BJ (cell line): ENCODE measurements at regions not wholly inside any gene's neighbourhood (a gene's known extent, or its start where the extent isn't known, plus 50 kb on each side); places are given as distances from the start of the nearest gene placed in this dataset.
"Not testable (repeated sequence)": the region's sequence is repeated elsewhere in the genome, so short reads cannot be mapped to it uniquely, and the experiment has no call there.

Experiments
- CTCF ChIA-PET: fragments of 350-600 bp; formaldehyde crosslinking; extraction: SDS; loops from one replicate; lab custom pipeline; 2021; ENCODE audit warnings: antibody characterized with exemption, inconsistent platforms; lab: Yijun Ruan, JAX
- POLR2A ChIA-PET: fragments of 300-600 bp; sonication (Branson Sonifier 250); formaldehyde crosslinking; extraction: SDS; loops from one replicate; lab custom pipeline; 2021; ENCODE audit warnings: antibody characterized with exemption; lab: Charles Lee
- DNase-seq: peaks from one replicate; pipeline ENCODE4 v3.0.0-alpha.2; 2011; ENCODE audit warnings: low read depth
- H3K27me3 ChIP-seq: 2 replicates; pipeline ENCODE4 v1.6.0; 2011; ENCODE audit warnings: low read length; ENCODE audit not compliant: control insufficient read depth, insufficient read depth
- H3K36me3 ChIP-seq: 2 replicates; pipeline ENCODE4 v1.5.1; 2011; ENCODE audit warnings: low read length; ENCODE audit not compliant: control insufficient read depth, insufficient read depth
- H3K4me3 ChIP-seq: 2 replicates; pipeline ENCODE4 v1.5.1; 2011; ENCODE audit warnings: low read depth, mild to moderate bottlenecking, control low read depth, low read length
- TF ChIP-seq, protein P1 (sequence below): IDR thresholded peaks from 2 replicates; pipeline ENCODE4 v1.5.1; 2011; ENCODE audit warnings: low read depth, mild to moderate bottlenecking, control low read depth, inconsistent platforms, low read length, moderate library complexity; ENCODE audit not compliant: insufficient read depth

DNA sequence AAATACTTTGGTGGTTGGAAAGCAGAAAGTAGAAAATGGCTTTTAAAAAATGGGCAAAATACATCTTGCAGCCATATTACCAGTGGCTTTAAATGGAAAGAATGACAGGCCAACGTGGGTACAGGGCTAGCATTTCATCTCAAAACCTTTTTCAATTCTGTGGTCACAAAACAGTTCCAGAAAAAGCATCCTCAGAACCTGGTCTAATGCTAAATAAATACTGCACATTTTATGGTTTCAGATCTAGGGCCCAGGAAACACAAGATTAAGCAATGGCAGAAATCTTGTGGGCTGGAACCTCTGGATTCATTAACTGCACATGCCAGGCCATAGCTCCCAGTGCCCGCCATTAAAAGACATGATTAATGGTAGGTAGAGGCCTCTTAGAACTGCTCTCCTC, 470.2 kb upstream of the RASGRP1 start:
- CTCF ChIA-PET: no interaction called here
- TF ChIP-seq, protein P1, sequence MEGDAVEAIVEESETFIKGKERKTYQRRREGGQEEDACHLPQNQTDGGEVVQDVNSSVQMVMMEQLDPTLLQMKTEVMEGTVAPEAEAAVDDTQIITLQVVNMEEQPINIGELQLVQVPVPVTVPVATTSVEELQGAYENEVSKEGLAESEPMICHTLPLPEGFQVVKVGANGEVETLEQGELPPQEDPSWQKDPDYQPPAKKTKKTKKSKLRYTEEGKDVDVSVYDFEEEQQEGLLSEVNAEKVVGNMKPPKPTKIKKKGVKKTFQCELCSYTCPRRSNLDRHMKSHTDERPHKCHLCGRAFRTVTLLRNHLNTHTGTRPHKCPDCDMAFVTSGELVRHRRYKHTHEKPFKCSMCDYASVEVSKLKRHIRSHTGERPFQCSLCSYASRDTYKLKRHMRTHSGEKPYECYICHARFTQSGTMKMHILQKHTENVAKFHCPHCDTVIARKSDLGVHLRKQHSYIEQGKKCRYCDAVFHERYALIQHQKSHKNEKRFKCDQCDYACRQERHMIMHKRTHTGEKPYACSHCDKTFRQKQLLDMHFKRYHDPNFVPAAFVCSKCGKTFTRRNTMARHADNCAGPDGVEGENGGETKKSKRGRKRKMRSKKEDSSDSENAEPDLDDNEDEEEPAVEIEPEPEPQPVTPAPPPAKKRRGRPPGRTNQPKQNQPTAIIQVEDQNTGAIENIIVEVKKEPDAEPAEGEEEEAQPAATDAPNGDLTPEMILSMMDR: no peak
- Histone ChIP-seq H3K4me3 (no peak overlapping the region), H3K27me3 (no peaks in the 10 kb centered on the region), H3K36me3 (no peaks in the 10 kb centered on the region)
- DNase-seq: no peak
- POLR2A ChIA-PET: no interaction called here

DNA sequence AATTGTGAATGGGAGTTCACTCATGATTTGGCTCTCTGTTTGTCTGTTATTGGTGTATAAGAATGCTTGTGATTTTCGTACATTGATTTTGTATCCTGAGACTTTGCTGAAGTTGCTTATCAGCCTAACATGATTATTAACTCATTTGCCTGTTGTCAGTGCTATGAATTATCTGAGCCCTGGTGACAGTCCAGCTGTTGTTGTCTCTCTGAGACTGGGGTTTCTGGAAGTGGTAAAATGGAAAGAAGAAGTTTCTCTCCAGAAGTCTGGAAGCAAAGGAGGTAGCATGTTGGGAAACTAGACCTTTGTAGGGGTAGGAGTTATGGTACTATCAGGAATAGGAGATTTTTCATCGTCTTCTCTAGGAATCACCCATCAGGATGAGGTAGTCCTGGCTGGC, 473.0 kb upstream of the RASGRP1 start:
- H3K27me3 ChIP-seq, POLR2A ChIA-PET, CTCF ChIA-PET, DNase-seq, H3K4me3 ChIP-seq, H3K36me3 ChIP-seq: not testable (repeated sequence)

DNA sequence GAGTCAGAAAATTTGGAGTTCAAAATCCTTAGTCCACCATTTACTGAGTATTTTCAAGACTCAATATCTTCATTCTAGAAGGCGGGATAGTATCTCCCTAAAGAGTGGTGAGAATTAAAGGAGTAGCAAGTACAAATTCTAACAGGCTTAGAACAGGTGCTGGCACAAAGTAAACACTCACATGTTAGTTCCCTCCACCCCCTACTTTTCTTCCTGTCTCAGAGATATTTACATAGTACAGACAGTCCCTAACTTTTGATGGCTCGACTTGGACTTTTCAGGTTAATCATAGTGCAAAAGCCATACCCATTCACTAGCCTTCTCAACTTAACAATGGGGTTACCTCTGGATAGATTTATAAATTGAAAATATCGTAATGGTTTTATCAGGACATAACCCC, 476.2 kb upstream of the RASGRP1 start:
- Histone ChIP-seq H3K36me3 (no peaks in the 10 kb centered on the region), H3K27me3 (no peaks in the 10 kb centered on the region), H3K4me3 (no peak overlapping the region)
- POLR2A ChIA-PET: no interaction called here
- CTCF ChIA-PET: interaction anchor here (2.2 kb wide), 1 partner anchor 10 kb away, joined by 7 read pairs; no protein-coding TSS in a partner anchor
- TF ChIP-seq, protein P1: no peak
- DNase-seq: no peak

DNA sequence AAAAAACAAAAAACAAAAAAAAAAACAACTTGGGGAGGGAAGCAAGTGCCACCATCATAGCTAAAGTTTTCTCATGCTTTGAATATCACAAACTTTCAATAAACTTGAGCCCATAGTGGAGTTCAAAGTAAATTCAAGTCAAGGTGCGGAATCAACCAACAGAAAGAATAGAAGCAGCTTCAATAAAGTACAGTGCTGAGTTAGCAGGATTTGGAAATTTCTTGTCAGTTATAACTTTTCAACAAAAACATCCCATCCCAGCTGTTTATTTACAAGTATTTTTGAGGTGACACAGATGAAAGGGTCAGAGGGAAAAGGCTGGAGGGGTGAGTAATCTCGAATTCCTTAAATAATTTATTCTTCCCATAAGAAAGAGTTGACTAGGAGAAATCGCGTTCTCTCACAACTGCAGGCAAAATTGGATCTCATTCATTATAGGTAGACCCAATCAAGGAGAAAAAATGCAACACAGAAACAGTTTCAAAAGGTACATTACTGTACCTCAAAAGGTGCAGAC, 477.4 kb upstream of the RASGRP1 start:
- no peaks in the 10 kb centered on the region for H3K27me3 ChIP-seq
- no peaks in the 10 kb centered on the region for H3K36me3 ChIP-seq
- POLR2A ChIA-PET: interaction anchor here (0.6 kb wide), 1 partner anchor 34 kb away, joined by 3 read pairs; no protein-coding TSS in a partner anchor
- H3K4me3 ChIP-seq: no peak overlapping the region
- no peak for DNase-seq
- CTCF ChIA-PET: interaction anchor here (0.6 to 2.2 kb wide), 3 partner anchors 11 to 342 kb away, joined by 3 to 7 read pairs (median 3); no protein-coding TSS in a partner anchor
- TF ChIP-seq, protein P1: no peak

DNA sequence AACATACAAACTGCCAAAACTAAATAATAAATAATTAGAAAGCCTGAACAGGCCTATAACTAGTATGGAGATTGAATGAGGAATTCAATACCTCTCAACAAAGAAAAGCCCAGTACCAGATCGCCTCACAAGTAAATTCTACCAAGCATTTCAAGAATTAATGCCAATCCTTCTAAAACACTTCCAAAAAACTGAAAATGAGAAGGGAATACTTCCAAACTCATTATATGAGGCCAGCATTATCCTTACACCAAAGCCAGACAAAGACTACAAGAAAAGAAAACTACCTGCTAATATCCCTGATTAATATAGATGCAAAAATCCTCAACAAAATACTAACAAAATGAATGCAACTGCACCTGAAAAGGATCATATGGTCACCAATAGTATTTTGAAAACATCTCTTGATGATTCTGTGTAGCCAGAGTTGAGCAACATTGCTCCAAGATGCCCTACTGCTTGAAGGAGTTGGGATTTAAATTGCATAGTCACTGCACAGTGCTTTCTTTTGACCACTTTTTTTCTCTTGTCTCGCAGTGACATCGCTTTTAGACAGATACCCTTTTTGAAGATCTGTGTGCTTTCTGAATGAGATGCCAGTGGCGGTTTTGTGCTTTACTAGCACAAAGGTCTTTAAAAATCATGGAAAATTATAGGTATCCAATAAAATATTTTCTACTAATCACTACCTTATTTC, 487.2 kb upstream of the RASGRP1 start:
- POLR2A ChIA-PET: no interaction called here

More for the DNA sequence above, 487.2 kb upstream of the RASGRP1 start:
- no peaks in the 10 kb centered on the region for H3K27me3 ChIP-seq
- TF ChIP-seq, protein P1: no peak
- no peak for DNase-seq
- CTCF ChIA-PET: no interaction called here
- no peak overlapping the region for H3K4me3 ChIP-seq
- no peaks in the 10 kb centered on the region for H3K36me3 ChIP-seq
